Peyer's patch (tissue), 4 donors: ENCODE measurements at regions not wholly inside any gene's neighbourhood (a gene's known extent, or its start where the extent isn't known, plus 50 kb on each side); places are given as distances from the start of the nearest gene placed in this dataset.
"Not testable (repeated sequence)": the region's sequence is repeated elsewhere in the genome, so short reads cannot be mapped to it uniquely, and the experiment has no call there.

ENCODE experiments used
- DNase-seq, 3 donors: peaks; one replicate each; pipeline ENCODE4 v3.0.0-alpha.2; 2017 to 2019
- H3K27ac ChIP-seq, 4 donors: fragments of 200-600 bp; sonication (generic); one replicate each; pipeline ENCODE4 v1.5.1; 2016 to 2019
- H3K27me3 ChIP-seq, 2 donors: fragments of 200-600 bp; sonication (generic); one replicate each; pipeline ENCODE4 v1.5.1; 2019
- H3K36me3 ChIP-seq, 3 donors: fragments of 200-600 bp; sonication (generic); one replicate each; pipeline ENCODE4 v1.5.1; 2016 to 2019
- H3K4me1 ChIP-seq, 4 donors: fragments of 200-600 bp; sonication (generic); one replicate each; pipeline ENCODE4 v1.5.1; 2016 to 2019
- H3K4me3 ChIP-seq, 4 donors: fragments of 200-600 bp; sonication (generic); 1 replicate in 3 of 4; 2 replicates in 1 of 4; pipeline ENCODE4 v1.5.1; 2016 to 2019; ENCODE audit warnings: mild to moderate bottlenecking in 1 of 4
- H3K9me3 ChIP-seq, 4 donors: fragments of 200-600 bp; sonication (generic); one replicate each; pipeline ENCODE4 v1.5.1; 2016 to 2019; ENCODE audit warnings: mild to moderate bottlenecking in 1 of 4
- CTCF ChIP-seq, 6 experiments: fragments of 450-650 bp in 4 of 6; fragments of 200-600 bp in 2 of 6; sonication (generic) in 1 of 6; IDR thresholded peaks; one replicate each; pipeline ENCODE4 v1.5.1; 2017 to 2019; ENCODE audit warnings: antibody characterized with exemption in 6 of 6, mild to moderate bottlenecking in 3 of 6, moderate library complexity in 1 of 6
- POLR2A ChIP-seq, 2 donors: fragments of 450-650 bp; IDR thresholded peaks; one replicate each; pipeline ENCODE4 v1.5.1; 2017; ENCODE audit warnings: antibody characterized with exemption in 2 of 2, mild to moderate bottlenecking in 2 of 2, moderate library complexity in 2 of 2

GRCh38 chr6:50998905-50999304 is 180.2 kb downstream of the TFAP2B start:
- TF ChIP-seq POLR2A (IDR thresholded peaks at IDR 0.05) (no peak), CTCF (IDR thresholded peaks at IDR 0.05) (no peak)
- no peak for DNase-seq
- no peaks in the 10 kb centered on the region for H3K27me3 ChIP-seq
- H3K36me3 ChIP-seq: no peaks in the 10 kb centered on the region
- no peak overlapping the region for H3K4me3 ChIP-seq
- no peaks in the 10 kb centered on the region for H3K9me3 ChIP-seq
- no peak overlapping the region for H3K27ac ChIP-seq
- no peaks in the 10 kb centered on the region for H3K4me1 ChIP-seq

DNA sequence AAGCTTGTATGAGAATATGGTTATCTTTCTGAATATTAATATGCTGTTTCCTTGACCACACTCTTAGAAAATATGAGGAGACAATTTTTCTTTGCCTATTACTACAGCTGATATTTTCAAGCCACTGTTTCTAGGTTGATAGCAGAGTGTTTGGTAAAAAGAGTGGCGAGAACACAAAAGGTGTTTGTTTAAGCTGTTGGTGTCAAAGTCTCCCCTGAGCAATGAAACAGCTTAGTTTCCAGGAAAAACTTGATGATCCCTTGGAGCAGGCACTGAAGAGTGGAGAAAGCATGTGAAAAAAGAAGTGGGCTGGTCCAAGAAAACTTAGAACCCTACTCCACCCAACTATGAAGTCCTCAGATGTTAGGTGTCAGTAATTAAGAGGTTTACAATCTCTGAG is 182.7 kb downstream of the TFAP2B start:
- Histone ChIP-seq H3K27ac (no peak overlapping the region), H3K4me3 (no peak overlapping the region), H3K9me3 (no peaks in the 10 kb centered on the region), H3K4me1 (no peaks in the 10 kb centered on the region), H3K36me3 (no peaks in the 10 kb centered on the region), H3K27me3 (no peaks in the 10 kb centered on the region)
- TF ChIP-seq CTCF (IDR thresholded peaks at IDR 0.05) (no peak), POLR2A (IDR thresholded peaks at IDR 0.05) (no peak)
- DNase-seq: no peak

DNA sequence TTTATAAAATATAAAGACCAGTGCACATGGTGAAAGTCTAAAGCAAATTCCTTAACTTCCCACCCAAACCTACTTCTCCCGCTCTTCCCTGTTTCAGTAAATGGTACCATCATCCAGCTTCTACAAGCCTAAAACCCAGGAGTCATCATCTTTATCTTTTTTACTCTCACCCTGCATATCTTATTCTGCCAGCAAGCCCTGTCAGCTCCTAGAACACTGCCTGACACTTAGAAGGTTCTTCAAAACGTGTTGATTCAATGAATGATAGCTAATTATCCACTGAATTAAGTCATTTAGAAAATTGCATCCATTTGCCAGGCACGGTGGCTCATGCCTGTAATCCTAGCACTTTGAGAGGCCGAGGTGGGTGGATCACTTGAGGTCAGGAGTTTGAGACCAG is 185.7 kb downstream of the TFAP2B start:
- Histone ChIP-seq H3K27ac (no peak overlapping the region), H3K27me3 (no peaks in the 10 kb centered on the region), H3K9me3 (no peaks in the 10 kb centered on the region), H3K4me1 (no peaks in the 10 kb centered on the region), H3K36me3 (no peaks in the 10 kb centered on the region), H3K4me3 (no peak overlapping the region)
- DNase-seq: no peak
- TF ChIP-seq POLR2A (IDR thresholded peaks at IDR 0.05) (no peak), CTCF (IDR thresholded peaks at IDR 0.05) (no peak)

DNA sequence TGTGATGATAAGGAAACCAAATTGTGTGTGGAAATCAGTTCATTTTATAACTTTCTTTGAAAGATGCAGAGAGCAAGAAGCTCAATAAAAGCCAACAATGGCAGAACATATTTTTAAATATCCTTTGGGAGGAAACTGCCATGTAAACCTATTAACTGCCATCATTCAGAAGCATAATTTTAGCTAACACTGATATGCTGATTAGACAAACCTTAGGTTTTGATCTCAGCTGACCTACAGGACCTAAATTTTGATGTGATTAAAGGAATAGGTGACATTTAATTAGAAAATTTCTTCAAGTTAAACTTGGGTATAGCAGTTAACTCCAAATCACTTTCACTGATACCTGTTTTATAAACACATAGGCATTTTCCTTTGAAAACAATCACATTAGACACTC is 187.1 kb downstream of the TFAP2B start:
- Histone ChIP-seq H3K9me3 (no peaks in the 10 kb centered on the region), H3K36me3 (no peaks in the 10 kb centered on the region), H3K27me3 (no peaks in the 10 kb centered on the region), H3K4me3 (no peak overlapping the region), H3K27ac (no peak overlapping the region), H3K4me1 (no peaks in the 10 kb centered on the region)
- DNase-seq: no peak
- no peak for TF ChIP-seq POLR2A (IDR thresholded peaks at IDR 0.05)
- no peak for TF ChIP-seq CTCF (IDR thresholded peaks at IDR 0.05)

- Histone ChIP-seq H3K27me3 (no peaks in the 10 kb centered on the region), H3K9me3 (no peaks in the 10 kb centered on the region), H3K36me3 (no peaks in the 10 kb centered on the region), H3K4me1 (no peaks in the 10 kb centered on the region), H3K27ac (no peak overlapping the region), H3K4me3 (no peak overlapping the region)
- TF ChIP-seq POLR2A (IDR thresholded peaks at IDR 0.05) (no peak), CTCF (IDR thresholded peaks at IDR 0.05) (no peak)
- no peak for DNase-seq
These were observed 188.6 kb downstream of the TFAP2B start for GRCh38 chr6:51007237-51007636.

GRCh38 chr6:51008693-51009092 is 190.0 kb downstream of the TFAP2B start:
- not testable (repeated sequence) for DNase-seq

More at GRCh38 chr6:51008693-51009092, 190.0 kb downstream of the TFAP2B start:
- not testable (repeated sequence) for H3K4me1 ChIP-seq, H3K9me3 ChIP-seq, H3K4me3 ChIP-seq, H3K27me3 ChIP-seq, H3K27ac ChIP-seq, H3K36me3 ChIP-seq
